Cerebellar cortex (tissue), 1 donor: ENCODE measurements at regions not wholly inside any gene's neighbourhood (a gene's known extent, or its start where the extent isn't known, plus 50 kb on each side); places are given as distances from the start of the nearest gene placed in this dataset.

Experiments used
- DNase-seq: peaks from one replicate; pipeline ENCODE4 v3.0.0-alpha.2; 2015; ENCODE audit warnings: low spot score

DNA sequence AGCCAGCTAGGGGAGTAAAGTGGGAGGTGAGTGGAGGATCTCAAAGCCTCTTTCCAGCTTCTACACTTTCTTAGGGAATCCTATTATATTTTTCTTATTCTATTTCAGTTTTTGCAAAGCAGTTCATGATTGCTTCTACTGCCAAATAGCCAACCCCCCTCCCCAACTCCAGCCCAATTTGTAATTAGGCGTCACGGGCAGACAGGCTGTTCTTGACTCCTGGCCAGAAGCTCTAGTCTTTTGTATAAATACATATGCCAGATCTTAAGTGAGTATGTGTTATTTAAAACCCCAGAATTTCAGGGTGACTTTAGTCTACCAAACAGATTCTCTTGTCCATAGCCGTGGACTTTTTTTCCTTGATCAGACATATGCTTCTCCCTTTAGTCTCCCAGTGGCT, 255.2 kb downstream of the BUB3 start:
- no peak for DNase-seq

DNA sequence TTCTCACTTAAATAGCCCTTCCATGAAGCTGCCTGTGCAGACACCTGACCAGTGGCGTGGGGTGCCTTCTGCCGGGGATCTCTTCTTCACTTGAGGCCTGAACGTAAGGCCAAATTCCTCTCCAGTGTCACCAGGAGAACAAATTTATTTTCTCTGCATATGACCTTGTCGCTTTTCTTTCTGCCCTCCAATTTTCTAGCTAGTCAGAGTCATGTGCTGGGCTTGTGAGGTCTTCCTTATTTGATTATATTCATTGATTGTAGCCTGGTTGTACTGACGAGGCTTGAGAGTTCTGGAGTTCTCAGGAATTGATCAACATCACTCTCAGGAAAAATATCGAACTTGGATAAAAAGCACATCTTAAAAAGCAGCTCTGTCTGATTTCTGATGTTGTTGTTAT, 255.7 kb downstream of the BUB3 start:
- no peak for DNase-seq

DNA sequence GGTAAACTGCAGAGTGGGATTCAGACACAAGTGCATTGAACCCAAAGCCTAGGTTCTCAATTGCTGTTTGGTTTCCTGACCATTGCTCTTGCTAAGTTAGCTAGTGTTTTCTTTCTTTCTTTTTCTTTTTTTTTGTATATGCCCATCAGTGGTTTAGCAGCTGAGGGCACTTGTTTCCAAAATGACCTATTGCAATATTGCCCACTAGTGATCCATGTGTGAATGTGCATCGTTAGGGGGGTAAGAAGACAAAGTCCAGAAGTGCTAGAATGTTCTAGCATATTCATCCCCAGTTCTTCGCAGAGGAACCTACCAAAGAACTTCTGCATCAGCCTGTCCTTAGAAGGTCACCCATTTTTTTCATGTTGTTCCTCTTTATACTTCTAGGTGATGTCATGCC, 252.8 kb upstream of the GPR26 start:
- no peak for DNase-seq

DNA sequence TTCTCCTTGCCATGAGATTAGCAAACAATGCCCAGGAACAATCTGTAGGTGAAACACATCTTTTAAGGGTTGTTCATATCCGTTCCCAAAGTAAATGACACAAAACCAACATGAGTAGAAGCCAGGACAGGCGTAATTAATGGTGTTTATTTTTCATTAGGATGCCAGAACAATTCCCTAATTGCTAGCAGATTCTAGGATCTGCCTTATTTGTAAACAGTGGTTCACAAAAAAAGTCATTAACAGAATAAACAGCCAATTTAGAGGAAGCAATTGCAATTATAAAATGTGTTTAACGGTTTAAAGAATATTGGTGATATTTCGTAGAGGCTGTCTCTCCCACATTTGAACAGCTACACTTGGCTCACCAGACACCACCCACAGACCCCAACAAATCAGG, 250.6 kb upstream of the GPR26 start:
- DNase-seq = no peak

DNA sequence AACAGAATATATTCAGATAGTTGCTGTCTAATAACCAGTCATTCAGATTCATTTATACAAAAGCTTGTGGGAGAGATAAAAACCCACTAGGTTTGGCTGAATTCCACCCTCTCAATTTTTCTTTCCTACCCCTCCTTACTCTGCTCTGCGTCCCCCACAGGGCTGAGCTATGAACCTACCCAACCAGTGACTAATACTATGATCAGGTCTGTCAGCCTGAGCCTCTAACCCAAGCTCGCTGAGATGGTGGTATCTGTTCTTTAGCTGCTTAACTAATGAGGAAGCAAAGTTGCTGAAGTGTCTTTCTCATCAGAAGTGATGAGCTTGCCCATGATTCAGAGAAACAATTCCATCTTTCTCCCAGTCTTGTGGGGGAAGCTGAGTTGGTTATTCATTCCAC, 248.7 kb upstream of the GPR26 start:
- no peak for DNase-seq

DNA sequence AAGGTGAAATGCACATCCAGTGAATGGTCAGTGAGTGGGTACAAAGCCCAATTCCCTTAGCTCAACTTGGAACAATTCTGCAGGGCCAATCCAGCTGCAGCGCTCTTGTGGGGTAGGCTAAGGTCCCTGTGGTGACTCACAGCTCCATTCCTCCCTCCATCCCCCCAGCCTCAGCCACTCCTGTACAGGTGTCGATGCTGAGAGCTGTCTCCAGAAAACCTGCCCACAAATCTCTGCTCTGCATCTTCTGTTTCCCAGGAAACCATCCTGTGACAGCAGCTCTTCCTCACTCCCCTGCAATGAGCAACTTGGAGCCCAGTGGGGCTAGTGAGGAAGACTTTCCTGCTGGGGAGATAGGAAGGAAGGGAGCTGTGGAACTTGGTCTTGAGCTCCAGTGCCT, 244.7 kb upstream of the GPR26 start:
- DNase-seq = no peak

DNA sequence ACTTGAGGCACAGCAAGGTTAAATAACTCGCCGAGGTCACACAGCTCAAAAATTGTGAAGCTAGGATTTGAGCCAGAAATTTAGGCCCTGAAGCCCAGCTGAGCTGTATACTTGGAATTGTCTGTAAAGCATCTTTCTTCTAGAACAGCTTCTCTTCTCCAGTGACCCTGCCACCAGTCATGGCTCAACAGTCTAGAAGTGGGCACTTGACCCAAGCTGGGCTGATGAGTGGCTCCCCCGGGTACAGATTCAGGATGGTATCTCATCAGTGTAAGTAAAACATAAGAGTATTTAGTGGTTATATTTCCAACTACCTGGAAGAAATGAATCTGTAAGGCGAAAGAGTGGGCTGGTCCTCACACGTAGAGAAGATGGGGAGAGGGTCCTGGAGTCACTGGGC, 243.9 kb upstream of the GPR26 start:
- DNase-seq = no peak

DNA sequence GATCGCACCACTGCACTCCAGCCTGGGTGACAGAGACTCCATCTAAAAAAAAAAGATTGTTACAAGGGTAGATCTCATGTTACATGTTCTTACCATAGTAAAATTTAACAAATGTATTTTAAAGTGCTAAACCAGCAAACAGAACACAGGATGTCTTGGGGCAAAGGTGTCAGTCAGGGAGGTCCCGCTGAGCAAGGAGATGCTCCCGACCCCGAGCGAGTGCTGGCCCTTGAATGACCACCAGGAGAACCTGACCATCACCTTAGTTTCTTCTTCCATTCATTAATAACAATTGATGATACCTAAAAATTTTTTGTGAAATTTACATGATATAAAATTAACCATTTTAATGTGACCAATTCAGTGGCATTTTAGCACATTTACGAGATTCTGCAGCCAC, 241.6 kb upstream of the GPR26 start:
- no peak for DNase-seq

DNA sequence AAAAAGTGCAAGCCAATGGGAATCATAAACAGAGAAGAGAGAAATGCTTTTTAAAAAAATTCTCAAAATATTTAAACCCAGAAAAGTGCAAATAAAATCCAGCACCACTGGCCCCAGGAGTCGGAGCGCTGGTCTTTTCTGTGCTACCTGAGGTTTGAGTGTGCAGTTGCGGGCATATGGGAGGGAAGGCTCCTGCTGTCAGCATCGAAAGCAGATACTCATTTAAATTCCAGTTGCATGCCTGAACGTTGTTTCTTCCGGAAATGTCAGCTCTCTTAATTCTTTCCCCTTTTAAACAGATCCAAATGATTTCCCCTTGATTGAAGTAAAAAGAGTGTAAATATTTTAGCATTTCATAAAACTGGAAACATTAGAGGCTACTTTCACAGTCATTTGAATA, 240.5 kb upstream of the GPR26 start:
- no peak for DNase-seq

DNA sequence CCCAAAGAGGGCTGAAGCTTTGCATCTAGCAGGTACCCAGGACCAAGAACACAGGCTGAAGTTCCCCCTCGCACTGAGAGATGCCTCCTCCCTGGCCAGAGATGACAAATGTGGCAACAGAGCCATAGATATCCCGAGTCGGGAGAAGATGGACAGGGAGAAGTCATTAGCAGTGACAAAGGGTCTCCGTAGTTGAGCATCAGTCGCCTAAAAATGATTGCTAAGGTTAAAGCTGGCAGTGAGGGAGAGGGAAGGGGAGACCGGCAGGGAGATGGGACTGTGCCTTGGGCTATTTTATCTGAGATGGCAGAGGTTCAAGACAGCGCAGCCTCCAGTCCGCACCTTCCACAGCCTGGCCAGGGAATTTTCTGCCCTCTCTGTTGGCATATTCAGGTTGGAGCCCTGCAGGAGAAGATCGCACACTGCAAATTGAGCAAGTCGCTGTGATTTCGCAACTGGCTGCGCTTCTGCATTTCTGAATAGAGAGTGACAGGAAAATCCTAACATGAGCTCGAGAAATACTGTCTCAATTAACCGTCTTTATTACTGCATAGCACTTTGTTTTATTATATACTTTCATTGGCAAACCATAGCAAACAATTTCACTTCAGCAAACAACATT, 238.9 kb upstream of the GPR26 start:
- DNase-seq = no peak

DNA sequence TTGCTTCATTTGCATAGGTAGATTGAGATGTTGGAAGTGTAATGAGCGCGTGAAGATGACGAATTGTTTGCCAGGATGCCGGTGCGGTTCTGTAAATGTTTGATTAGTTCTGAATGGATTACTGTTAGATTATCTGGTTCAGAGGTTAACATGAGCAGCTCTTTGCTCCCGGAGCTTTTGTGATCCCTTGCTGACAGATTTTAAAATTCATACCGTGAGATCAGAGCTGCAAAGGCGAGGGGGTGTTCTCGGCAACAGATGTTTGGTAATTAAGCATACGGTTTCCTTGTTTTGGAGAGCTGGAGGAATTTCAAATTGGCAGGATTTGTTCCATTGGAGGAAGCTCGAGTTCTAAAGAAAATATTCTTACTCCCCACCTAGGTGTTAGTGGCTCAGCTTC, 237.8 kb upstream of the GPR26 start:
- no peak for DNase-seq

DNA sequence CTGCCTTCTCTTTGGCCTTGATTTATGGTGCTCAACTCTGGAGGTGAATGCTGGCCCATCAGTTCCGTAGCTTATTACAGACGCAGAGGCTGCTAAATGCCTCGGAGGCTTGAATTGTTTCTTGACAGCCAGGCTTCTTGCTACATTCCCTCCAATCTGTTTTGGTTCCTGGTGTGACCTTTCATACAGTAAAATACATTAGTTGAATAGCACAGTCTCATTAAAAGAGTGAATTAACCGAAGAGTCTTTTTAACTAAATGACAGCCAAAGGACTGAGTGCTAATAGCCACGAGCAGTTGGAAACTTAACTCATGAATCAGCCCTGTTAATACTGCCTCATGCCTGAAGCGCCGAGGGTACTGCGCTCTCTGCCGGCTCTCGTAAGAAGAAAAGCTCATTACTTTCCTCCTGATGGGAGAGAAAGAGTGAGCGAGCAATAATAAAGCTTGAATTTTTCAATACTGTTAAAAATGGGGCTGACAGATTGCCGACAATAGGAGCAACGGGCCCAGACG, 236.4 kb upstream of the GPR26 start:
- DNase-seq = peak; percentile 1

DNA sequence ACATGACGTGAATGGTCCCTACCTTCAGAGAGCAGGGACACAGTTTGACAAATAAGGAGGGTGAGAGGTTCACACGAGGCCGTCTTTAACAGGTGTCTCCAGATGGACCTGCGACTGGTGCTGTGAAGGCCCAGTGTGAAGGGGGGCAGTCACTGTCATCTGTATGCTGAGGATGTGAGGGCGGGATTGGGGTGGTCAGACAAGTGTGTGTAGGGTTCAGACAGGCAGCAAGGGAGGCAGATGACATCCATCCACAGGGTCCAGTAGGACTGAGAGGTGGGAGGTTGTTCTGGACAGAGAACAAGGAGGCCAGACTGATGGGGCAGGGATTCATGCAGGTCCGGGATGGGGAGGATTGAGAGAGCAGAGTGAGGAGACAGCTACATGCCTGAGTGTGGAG, 232.6 kb upstream of the GPR26 start:
- DNase-seq = no peak

DNA sequence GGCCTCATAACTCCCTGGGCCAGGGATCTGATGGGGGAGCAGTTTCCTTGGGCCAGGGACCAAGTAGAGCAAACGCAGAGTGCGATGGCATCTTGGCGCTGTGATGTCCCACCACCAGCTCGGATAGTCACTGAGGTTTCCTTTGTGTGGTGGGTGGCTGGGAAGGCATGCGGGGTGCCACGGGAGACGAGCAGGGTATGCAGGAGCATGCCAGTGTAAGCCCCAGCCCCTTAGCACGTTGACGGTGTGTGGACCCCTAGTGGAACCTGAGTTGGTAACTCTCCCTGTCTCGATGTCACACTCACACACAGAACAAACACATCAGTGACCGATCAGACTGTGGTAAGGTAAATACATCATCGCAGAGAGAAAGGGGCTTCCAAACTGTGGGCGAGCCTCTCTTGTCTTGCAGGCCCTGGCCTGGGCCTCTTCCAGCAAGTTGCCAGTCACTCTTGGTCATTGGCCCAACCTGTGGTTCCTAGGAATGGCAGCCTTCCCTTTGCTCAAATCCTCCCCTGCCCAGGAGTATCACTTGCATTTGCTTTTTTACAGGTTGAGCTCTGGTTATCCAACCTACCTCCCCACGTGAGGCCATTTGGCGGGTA, 231.6 kb upstream of the GPR26 start:
- no peak for DNase-seq

DNA sequence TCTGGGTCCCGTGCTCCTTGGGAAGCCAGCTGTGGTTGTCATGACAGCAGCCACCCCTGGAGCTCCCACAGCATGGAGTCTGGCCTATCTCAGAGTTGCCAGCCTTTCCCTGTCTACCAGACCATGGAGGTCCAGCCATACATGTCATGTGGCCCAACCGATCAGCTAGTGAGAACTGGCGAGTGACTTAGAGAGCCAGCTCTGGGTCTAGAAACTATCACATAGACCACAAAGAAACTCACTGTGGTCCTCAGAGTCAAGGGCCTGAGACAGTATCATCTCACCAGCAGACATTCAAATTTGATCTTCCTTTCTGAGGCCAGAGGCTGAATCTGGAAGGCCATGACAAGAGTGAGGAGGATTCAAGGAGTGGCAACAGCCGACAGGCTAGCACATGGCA, 223.3 kb upstream of the GPR26 start:
- no peak for DNase-seq

DNA sequence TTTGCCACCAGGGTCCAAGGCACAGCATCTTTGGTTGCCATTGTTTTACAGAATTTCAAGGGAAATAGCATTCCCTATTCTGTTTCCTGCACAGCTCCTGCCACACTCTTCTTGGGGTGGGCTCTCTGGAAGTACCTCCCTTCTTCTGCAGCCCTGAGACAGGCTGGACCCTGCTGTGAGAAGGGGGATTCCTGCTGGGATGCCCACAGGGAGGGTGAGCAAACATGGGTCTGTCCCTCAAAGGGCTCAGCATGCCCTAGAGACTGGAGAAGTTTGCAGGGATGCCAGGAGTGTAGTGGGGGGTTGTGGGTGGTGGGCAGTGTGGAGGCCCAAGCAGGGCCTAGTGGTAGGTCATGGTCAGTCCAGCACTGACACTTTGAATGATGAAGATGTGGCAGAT, 222.2 kb upstream of the GPR26 start:
- no peak for DNase-seq

DNA sequence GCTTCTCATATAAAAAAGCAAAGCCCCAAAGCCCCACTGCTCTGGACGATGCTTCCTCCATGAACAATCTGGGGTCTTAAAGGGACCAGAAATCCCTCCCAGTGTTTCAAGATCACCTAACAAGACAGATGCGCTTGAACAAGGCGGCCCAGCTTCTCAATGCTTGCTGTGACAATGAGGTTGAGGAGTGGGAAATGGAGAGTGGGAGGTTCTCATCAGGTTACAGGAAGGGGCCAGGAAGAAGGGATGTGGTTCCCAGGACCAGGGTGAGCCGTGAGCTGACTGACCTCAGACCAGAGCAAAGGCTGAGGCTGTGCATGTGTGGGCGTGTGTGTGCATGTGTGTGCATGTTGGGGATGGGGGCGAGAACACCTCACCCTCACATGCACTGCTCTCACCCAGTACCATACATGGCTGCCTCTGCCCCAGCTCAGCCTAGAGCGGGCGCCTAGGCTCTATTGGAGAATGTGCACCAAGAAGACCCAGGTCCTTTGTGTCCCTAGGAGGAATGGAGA, 220.8 kb upstream of the GPR26 start:
- no peak for DNase-seq

DNA sequence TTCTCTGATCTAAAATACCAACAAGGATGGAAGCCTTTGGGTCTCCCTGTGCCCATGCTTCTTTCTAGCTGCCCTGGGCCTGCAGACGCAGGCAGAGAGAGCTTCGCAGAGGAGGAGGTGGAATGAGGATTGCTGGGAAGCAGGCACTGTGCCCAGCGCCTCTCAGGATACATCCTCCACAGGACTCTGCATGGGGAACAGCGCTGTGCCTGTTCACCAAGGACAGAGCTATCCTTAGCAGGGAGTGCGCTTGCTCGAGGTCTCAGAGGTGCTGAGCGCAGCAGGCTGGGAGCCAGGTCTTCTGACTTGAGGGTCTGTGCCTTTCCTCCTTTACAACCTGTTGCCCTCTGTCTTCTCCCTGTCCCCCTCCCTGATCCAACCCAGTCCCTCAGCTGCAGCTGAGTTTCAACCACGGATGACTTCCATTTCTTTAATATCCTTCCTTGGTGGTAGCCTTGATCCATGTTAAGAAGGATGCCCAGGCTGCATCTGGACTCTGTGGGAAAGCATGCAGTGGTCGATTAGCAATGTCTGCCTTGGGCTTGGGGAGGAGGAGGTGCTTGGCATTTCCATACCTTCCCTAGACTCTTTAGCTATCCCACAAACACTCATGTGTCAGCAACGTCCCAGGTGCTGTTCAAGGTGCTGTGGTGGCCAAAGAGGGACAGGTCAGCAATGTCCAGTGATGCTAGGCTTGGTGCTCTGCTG, 219.6 kb upstream of the GPR26 start:
- no peak for DNase-seq

DNA sequence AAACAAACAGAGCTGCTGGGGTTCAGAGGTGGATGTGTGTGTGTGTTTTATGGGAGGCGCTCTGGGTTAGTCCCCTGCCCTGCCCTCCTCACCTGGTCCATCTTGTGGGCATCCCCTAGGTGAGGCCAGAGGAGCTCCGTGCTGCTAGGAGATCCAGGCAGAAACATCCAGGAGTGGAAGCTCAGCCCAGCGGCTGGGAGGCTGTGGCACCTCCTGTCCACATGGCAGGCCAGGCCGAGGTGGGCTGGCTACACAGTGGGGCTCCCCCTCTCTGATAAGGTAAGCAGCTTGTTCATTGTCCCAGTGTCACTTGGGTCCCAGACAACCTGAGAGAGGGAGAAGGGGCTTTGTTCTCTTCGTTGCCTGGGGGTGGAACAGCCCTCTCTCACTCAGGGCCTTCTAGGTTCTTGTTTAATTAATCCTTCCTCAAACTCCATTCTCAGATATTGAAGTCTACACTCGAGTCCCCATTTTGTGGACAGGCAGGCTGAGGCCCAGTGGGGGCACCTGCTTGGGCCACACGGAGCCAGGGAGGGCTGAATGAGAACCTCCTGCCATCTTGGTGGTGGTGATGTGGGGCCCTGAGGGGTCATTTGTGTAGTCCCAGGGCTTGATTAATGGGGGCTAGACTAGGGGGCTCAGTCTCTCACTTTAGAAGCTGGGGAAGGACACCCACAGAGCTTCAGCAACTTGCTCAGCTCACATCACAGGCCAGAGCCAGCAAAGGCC, 216.8 kb upstream of the GPR26 start:
- DNase-seq = no peak

DNA sequence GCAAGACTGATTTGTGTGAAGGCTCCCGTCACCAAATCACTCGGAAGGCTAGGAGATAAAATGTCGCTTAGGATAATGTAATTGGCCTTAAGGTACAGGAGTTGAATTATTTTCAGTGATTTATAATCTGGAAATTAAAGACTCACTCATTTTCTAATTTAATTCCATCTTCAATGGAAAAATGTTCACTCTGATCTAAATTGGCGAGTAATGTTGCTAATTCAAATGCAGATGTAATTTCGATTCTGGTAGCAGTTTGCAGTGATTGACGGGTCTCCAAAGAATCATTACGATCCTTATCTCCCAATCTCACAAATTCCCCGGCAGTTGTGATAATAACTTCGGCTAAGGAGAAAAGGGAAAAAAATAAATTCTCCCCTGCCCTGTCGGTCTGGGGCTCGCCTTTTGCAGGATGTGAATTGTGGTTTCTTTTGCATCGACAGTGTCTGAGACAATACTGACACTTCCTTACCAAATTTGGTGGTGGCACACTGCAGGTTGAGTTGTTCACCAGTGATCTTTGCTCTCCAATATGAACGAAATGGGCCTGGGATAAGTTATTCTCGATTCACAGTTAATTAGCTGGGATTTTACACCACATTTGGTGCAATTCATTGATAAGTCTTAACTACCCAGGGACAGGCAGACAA, 215.1 kb upstream of the GPR26 start:
- DNase-seq = no peak

DNA sequence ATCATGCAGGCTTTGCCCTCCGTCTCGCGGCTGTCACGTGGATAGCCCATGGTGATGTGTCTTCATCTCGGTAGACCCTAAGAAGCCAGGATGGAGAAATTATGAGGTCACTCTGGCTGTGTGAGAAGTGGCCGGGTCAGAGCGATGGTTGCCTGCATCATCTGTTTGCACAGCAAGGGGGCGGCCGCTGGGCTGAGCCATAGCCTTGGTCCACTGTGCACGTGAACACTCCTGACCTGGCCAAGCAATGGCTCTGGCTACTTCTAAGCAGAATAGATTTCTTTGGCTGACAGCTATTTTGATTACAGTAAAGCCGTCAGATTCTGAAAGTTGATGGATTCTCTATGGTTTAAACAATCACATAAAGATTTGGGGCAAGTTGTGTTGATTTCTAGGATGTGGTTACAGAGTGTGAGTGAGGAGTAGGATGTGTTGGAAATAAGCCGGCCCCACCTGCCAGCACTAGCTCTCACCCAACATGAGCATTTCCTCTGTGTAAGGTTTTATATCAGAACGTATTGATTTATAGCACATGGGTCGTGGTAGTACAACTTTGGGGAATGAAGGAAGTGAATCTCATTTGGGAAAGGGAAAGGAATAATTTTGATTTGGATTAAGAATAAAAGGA, 214.4 kb upstream of the GPR26 start:
- no peak for DNase-seq

DNA sequence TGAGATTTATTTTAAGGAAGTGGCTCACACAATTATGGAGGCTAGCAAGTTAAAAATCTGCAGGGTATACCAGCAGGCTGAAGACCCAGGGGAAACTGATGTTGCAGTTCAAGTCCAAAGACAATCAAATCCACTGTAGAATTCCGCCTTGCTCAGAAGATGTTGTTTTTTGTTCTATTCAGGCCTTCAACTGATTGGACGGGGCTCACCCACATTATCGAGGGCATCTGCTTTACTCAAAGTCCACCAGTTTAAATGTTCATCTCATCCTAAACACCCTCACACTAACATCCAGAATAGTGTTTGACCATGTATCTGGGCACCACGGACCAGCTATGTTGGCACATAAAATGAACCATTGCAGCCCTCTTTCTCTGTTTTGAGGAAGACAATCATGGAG, 211.2 kb upstream of the GPR26 start:
- DNase-seq = no peak
